HG03354 (cell line): ENCODE measurements at regions not wholly inside any gene's neighbourhood (a gene's known extent, or its start where the extent isn't known, plus 50 kb on each side); places are given as distances from the start of the nearest gene placed in this dataset.

Source experiments
- ATAC-seq: cut with Tn5 transposase; IDR thresholded peaks from one replicate; pipeline ENCODE4 v1.9.1; 2021; ENCODE audit warnings: mild to moderate bottlenecking; ENCODE audit not compliant: unreplicated experiment, poor library complexity, severe bottlenecking

DNA sequence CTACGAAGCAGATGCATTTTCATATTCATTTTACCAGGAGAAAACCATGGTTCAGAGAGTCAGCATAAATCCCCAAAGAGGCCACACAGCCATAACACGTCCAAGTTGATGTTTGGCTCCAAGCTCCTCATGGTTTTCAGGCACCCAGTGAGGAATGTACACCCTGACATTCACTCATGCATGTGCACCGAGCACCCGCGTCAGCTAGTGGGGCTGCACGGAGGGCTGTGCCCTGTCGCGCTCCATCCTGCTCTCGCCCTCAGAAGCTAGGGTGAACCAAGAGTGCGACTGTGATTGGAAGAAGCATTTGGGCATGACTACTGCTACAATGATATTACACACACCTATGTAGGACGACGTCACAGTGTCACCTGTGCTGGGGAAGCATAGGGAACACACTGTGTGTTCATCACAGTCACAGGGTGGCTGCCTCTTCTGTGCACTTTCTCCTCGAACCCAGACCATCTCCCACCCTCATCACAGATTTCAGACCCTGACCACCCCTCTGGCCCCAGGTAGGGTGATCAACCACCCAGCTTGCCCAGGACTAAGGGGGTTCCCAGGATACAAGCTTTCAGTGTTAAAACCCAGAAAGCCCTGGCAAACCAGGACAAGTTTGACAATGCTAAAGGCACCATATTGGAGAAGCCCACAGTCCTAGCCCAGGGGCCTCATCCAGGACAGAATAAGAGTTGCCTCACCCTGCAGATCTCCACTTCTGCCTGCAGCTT, 148.6 kb upstream of the ZNF507 start:
- no peak for ATAC-seq

DNA sequence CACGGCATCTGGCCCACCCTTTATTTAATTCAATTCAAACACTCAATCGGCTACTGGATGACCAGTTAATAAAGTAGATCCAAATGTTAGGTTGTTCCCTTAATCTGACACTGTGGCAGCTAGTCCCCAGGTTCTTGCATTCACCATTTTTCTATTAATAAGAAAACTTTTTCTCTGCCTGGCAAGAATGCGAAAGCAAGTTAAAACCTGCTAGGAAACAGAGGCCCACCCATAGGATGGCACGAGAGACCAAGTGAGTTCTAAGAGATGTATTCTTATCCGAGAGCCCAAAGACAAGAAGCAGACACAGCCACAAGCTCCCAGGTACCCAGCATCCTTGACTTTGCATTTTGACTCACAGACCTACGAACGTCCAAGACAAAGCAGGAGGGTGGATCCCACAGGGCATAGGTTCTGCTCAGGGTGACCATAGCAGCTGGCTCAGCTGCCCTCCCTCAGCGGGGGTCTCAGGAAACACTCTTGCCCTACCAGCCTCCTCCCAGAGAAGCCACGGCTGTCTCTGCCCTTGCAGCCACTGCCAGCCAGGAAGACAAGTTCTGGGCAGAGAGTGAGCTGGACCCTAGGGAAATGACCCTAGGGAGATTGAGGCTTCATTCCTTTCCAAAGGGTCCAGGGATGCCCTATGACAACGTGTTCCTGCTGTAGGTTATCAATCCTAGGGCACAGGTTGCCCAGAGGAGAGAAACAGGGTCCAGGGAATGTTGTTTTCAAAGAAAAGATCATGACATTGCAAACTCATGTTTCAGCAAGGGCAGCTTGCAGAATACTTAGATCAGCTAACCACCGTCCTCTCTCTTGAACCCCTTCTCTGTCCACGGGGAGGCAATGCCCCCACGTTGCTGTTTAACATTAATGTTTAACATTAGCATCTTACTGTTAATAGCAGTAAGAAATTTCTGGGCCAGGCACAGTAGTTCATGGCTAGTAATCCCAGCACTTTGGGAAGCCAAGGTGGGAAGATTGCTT, 147.2 kb upstream of the ZNF507 start:
- ATAC-seq, result no peak

DNA sequence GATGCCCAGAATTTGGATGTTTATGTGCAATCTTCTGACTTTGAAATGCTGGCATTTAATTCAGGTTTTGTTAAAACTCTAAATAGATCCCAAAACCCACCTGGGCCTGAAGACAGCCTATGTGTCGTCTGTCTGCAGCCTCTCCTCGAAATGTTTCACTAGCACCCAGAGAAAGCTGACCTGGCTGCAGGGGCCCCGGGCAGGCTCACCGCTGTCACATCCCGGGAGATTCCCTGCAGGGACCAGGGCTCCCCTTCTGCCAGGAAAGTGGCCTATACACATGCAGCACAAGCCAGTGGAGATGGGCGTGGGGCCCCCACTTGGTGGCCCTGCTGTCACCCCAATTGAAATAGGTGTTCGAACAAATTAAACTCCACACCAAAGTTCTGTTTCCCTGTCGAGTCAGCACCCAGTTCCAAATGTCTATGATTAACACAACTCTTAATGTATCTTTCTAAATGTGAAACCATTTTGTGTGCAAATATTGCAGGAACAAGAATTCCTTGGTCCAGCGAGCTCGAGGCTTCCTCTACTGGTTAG, 145.8 kb upstream of the ZNF507 start:
- ATAC-seq, result no peak

GRCh38 chr19:32200312-32201038, 144.9 kb upstream of the ZNF507 start:
- ATAC-seq, result no peak

GRCh38 chr19:32201211-32201610, 144.2 kb upstream of the ZNF507 start:
- no peak for ATAC-seq

DNA sequence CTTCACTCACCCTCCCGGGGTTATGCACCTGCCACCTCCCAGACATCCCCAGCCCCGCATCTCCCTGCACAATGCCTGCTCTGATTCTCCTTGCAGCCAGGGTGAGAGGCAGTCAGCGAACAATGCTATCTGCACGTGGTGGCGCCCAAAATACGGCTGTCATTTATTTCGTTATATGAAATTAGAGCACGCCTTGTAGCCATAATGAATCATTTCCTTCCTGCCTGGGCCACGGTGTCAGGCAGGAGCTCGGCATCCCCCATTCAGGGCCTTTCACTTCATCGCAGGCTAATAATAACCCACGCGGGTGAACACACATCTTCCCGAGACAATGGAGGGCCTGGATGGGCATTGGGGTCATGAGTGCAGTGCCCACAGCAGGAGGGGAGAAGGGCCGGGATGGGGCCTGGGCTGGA, 143.8 kb upstream of the ZNF507 start:
- no peak for ATAC-seq

GRCh38 chr19:32202244-32202643, 143.2 kb upstream of the ZNF507 start:
- no peak for ATAC-seq

- no peak for ATAC-seq
Measured at GRCh38 chr19:32203161-32203560, 142.2 kb upstream of the ZNF507 start.

DNA sequence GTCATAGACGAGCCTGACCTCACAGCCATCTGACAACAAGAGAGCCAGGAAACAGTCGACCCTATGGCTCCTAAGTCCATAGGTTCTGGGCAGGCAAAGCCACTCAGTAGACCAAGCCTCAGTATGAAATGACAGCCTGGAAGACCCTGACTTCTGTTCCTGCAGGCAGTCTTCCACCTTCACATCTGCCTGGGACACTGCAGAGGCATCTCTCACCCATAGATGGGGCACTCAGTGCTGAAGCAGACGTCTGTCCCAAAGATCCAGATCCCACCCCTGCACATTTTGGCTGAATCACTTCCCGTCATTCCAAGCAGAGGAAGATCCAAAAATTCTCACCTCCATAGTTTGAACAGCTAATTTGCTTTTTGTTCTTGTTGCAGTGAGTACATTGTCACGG, 139.3 kb upstream of the ZNF507 start:
- no peak for ATAC-seq

DNA sequence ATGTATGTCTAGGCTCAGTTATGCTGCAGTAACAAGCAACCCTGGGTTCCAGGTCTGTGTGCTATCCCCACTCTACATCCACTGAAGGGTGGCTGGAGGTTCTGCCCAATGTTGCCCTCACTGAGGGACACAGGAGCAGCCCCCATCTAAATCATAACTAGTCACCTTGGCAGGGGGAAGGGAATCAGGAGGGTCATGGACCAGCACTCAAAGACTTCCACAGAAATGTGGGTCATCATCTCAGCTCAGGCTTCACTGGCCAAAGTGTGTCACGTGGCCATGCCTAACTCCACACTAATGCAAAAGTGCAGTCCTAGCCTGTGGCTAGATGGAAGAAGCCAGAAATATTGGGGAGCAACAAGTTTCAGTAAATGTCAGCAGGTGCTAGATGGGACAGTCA, 137.3 kb upstream of the ZNF507 start:
- ATAC-seq, result no peak

- ATAC-seq, result no peak
Measured at GRCh38 chr19:32219392-32219791, 126.0 kb upstream of the ZNF507 start.

DNA sequence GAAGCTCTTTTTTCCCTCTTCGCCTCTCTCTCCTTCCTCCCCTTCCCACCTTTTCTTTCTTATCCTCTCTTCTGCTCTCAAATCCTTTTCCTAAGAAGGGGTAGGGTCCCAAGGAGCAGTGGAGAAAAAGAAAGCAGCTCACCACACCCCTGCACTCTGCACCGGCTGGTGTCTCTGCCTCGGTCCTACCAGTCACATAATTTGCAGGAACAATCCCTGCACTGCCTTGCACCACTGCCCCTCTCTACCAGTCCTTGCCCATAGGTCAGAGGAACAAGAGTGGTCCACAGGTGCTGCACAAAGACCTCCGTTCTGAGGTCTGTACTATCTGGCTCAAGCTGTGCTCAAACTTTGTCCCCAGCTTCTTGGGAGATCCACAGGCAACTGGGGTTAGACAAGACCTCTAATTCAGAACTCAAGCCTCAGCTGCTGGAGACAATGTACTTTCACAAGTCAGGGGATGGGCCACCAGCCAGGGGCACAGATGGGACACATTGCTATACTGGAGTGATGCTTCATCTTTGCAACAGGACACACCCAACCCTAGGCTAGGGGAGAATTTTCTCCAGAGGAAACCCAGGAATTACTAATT, 125.4 kb upstream of the ZNF507 start:
- no peak for ATAC-seq

GRCh38 chr19:32220951-32221350, 124.5 kb upstream of the ZNF507 start:
- no peak for ATAC-seq

GRCh38 chr19:32222556-32222955, 122.9 kb upstream of the ZNF507 start:
- no peak for ATAC-seq

DNA sequence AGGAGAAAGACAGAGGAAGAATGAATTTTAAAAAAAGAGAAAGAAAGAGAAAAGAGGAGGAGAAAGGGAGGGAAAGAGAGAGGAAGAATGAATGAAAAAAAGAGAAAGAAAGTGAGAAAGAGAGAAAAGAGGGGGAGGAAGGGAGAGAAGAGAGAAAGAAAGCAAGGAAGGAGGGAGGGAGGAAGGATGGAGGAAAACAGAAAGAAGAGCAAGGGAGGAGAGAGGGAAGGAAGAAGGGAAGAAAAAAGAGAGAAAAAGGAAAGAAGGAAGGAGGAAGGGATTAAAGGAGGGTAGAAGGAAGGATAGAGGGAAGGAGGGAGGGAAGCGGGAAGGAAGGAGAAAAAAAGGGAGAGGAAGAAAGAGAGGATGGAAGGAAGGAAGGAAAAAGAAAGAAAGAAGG, 122.3 kb upstream of the ZNF507 start:
- ATAC-seq, result no peak

DNA sequence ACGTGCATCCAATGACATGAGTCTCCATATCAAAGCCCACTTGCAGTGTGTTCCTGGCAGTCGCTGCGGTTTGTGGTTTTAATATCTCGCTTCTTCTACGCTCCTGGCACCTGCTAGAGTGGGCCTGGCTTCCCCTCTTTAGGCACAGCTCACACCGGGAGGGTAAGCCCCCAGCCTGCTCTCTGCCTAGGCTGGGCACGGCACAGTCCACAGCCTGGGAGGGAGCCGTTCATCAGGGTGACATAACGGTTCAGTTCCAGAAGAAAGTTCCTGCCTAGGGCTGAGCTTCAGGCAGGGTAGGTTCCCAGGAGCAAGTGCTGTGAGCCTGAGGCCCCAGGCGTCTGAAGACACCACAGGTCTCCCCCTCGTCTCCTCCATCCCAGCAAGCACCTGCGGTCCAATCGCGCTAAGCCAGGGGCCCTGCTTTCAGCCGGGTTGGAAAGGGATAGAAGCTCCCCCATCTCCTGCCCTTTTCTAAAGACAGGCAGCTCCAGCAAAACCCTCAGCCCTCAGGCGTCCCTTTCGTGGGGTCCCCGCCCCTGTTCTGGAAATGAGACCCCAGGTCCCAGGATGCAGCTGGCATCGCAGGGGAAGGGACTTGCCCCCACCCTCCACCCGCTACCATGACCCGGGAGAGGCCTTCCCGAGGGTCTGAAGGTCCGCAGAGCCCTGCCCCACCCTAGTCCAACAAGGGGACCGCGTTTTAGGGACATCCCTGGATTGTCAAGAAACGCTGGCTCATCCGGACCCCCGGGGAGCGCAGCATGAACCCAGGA, 121.6 kb upstream of the ZNF507 start:
- ATAC-seq, result no peak

- no peak for ATAC-seq
Measured at GRCh38 chr19:32224371-32225244, 120.8 kb upstream of the ZNF507 start.

GRCh38 chr19:32227561-32228165, 117.7 kb upstream of the ZNF507 start:
- ATAC-seq, result no peak
